ENCODE measurements at regions not wholly inside any gene's neighbourhood (a gene's known extent, or its start where the extent isn't known, plus 50 kb on each side); places are given as distances from the start of the nearest gene placed in this dataset.

DNA sequence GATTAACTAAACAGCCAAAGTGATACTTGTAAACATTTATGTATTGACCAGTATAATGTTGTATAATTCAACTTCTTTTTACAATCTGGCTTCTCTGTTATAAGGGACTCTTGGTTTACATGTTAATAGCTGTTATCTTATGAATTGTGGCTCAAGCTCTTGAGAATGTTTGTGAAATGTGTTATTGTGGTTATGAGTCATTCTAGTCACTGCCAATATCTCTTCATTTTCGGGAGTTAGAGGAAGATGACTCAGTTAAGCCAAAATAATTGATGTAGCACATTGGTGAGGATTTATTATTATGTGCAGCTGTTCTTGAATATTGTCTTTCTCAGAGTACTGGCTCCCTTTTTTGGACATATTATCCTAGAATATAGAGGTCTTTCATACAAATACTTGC lies 655.2 kb upstream of the RIOK2 start:
- DNase-seq (ENCODE audit: extremely low spot score): peak; percentile 6
- TF ChIP-seq, protein P1, sequence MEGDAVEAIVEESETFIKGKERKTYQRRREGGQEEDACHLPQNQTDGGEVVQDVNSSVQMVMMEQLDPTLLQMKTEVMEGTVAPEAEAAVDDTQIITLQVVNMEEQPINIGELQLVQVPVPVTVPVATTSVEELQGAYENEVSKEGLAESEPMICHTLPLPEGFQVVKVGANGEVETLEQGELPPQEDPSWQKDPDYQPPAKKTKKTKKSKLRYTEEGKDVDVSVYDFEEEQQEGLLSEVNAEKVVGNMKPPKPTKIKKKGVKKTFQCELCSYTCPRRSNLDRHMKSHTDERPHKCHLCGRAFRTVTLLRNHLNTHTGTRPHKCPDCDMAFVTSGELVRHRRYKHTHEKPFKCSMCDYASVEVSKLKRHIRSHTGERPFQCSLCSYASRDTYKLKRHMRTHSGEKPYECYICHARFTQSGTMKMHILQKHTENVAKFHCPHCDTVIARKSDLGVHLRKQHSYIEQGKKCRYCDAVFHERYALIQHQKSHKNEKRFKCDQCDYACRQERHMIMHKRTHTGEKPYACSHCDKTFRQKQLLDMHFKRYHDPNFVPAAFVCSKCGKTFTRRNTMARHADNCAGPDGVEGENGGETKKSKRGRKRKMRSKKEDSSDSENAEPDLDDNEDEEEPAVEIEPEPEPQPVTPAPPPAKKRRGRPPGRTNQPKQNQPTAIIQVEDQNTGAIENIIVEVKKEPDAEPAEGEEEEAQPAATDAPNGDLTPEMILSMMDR (IDR thresholded peaks at IDR 0.05; ENCODE audit: control extremely low read depth, extremely low read depth, low read depth, missing control alignments): no peak
- ChIA-PET CTCF (no interaction called here), POLR2A (no interaction called here)

- TF ChIP-seq, protein P1 (IDR thresholded peaks at IDR 0.05; ENCODE audit: control extremely low read depth, extremely low read depth, low read depth, missing control alignments): no peak
- POLR2A ChIA-PET: no interaction called here
- CTCF ChIA-PET: no interaction called here
- DNase-seq (ENCODE audit: extremely low spot score): no peak
These were observed 656.5 kb upstream of the RIOK2 start for GRCh38 chr5:97839341-97840086.

- ChIA-PET CTCF (no interaction called here), POLR2A (no interaction called here)
- TF ChIP-seq, protein P1 (IDR thresholded peaks at IDR 0.05; ENCODE audit: control extremely low read depth, extremely low read depth, low read depth, missing control alignments): no peak
- no peak for DNase-seq (ENCODE audit: extremely low spot score)
These were observed 657.6 kb upstream of the RIOK2 start for GRCh38 chr5:97840643-97841042.

DNA sequence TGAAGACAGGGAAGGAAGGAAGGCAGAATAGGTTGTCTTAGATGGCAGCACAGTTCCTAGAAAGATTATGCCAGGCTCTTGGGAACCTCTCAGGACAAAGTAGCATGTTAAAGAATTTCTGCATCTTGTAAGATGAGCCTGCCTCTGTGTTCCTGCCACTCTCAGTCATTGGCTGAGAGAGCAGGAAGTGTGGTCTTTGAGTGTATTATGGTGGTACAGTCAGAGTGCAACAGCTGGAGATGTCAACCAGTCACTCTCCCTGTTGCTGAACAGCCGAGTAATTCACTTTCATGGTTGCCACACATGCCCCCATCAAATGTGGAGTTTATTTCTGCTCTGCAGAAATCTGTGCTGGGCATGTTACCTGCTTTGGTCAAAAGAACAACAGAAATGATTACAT lies 659.6 kb upstream of the RIOK2 start:
- POLR2A ChIA-PET: no interaction called here
- CTCF ChIA-PET: no interaction called here
- TF ChIP-seq, protein P1 (IDR thresholded peaks at IDR 0.05; ENCODE audit: control extremely low read depth, extremely low read depth, low read depth, missing control alignments): no peak
- no peak for DNase-seq (ENCODE audit: extremely low spot score)

GRCh38 chr5:97844797-97845196 lies 661.8 kb upstream of the RIOK2 start:
- CTCF ChIA-PET: no interaction called here
- no peak for DNase-seq (ENCODE audit: extremely low spot score)
- TF ChIP-seq, protein P1 (IDR thresholded peaks at IDR 0.05; ENCODE audit: control extremely low read depth, extremely low read depth, low read depth, missing control alignments): no peak
- POLR2A ChIA-PET: no interaction called here

GRCh38 chr5:97846643-97847042 lies 663.6 kb upstream of the RIOK2 start:
- ChIA-PET POLR2A (no interaction called here), CTCF (no interaction called here)
- no peak for DNase-seq (ENCODE audit: extremely low spot score)
- TF ChIP-seq, protein P1 (IDR thresholded peaks at IDR 0.05; ENCODE audit: control extremely low read depth, extremely low read depth, low read depth, missing control alignments): no peak

All from GM10248 (cell line).